ENCODE measurements at regions not wholly inside any gene's neighbourhood (a gene's known extent, or its start where the extent isn't known, plus 50 kb on each side); places are given as distances from the start of the nearest gene placed in this dataset.
A peak's percentile ranks its signal among the peaks of the same experiment; 100 is the strongest.

DNA sequence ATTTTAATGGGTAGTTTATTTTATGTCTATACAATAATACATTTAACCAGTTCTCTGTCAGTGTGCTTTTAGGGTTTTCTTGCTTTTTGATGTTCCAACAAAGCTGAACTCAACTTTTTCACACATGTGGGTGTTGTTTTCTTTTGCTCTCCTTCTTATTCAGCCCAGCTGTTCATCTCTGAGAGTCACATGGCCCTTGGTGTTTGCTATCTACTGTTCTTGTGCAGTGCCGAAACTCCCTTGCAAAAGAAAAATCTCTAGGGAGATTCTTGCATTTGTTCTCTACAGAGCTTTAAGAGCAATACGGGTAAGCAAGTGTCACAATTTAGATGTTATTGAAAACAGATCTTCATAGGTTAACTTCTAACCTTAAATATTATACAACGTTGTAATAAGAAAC lies 281.1 kb upstream of the CXADR start:
- peaks cover 0 to 27% (median 2%) of the 10 kb centered on the region in 4 donors for H3K9me3 ChIP-seq
- H3K36me3 ChIP-seq: no peaks in the 10 kb centered on the region
- no peak overlapping the region for H3K27ac ChIP-seq
- 44 to 53% methylated on average over 3 of the region's 3 CpGs for WGBS, 2 donors
- DNase-seq (ENCODE audit: low spot score in 2 of 2): no peak
- no peaks in the 10 kb centered on the region for H3K27me3 ChIP-seq
- no peak overlapping the region for H3K4me3 ChIP-seq
- TF ChIP-seq EP300 (IDR thresholded peaks at IDR 0.05): no peak
- H3K4me1 ChIP-seq: no peaks in the 10 kb centered on the region

DNA sequence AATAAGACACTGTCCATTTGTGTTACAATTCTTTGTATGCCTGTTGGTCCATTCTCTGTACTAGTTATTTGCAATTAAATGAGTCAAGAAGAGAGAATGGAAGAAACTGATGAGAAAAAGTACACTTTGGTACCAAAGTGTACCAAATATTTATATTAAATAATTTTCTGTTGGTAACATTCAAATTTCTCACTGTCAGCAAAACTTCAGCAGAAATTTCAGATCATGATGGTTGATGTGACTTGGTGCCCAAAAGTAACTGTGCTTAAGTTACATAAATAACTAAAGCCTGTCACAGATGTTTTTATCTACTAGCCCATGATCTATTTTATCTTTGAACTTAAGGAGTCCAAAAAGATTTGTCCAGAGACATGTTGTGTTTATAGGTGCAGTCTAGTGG lies 274.4 kb upstream of the CXADR start:
- Histone ChIP-seq H3K9me3 (no peaks in the 10 kb centered on the region), H3K4me1 (no peaks in the 10 kb centered on the region), H3K27me3 (no peaks in the 10 kb centered on the region), H3K27ac (no peak overlapping the region), H3K4me3 (no peak overlapping the region), H3K36me3 (no peaks in the 10 kb centered on the region)
- TF ChIP-seq EP300 (IDR thresholded peaks at IDR 0.05): no peak
- no peak for TF ChIP-seq POLR2A (IDR thresholded peaks at IDR 0.05)
- TF ChIP-seq, protein P1, sequence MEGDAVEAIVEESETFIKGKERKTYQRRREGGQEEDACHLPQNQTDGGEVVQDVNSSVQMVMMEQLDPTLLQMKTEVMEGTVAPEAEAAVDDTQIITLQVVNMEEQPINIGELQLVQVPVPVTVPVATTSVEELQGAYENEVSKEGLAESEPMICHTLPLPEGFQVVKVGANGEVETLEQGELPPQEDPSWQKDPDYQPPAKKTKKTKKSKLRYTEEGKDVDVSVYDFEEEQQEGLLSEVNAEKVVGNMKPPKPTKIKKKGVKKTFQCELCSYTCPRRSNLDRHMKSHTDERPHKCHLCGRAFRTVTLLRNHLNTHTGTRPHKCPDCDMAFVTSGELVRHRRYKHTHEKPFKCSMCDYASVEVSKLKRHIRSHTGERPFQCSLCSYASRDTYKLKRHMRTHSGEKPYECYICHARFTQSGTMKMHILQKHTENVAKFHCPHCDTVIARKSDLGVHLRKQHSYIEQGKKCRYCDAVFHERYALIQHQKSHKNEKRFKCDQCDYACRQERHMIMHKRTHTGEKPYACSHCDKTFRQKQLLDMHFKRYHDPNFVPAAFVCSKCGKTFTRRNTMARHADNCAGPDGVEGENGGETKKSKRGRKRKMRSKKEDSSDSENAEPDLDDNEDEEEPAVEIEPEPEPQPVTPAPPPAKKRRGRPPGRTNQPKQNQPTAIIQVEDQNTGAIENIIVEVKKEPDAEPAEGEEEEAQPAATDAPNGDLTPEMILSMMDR (IDR thresholded peaks at IDR 0.05): no peak
- DNase-seq (ENCODE audit: low spot score in 2 of 2): no peak

DNA sequence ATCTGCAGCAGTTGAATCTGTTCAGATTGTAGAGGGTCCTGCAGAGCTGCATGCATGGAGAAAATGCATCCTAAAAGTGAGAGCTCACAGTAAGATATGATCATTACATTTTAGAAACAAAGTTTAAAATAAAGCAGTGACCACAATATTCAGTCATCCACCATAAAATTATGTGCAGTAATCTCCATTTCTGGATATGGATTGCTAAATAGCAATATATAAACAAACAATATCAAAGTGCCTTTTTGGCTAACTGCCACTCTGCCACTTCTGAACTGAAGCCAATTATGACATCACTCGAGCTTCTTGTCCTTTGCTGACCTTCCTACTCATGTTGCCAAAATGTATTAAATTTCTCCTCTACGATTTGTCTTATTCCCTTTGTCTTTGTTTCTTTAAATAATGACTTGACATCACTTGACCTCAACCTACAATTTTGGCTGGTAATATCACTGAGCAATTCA lies 262.0 kb upstream of the CXADR start:
- TF ChIP-seq EP300 (IDR thresholded peaks at IDR 0.05): no peak
- no peak for TF ChIP-seq POLR2A (IDR thresholded peaks at IDR 0.05)
- TF ChIP-seq, protein P1 (IDR thresholded peaks at IDR 0.05): no peak
- no peak for DNase-seq (ENCODE audit: low spot score in 2 of 2)
- Histone ChIP-seq H3K9me3 (peaks cover 0 to 3% (median 0%) of the 10 kb centered on the region in 4 donors), H3K36me3 (no peaks in the 10 kb centered on the region), H3K27me3 (no peaks in the 10 kb centered on the region), H3K4me1 (peaks cover 0 to 4% (median 0%) of the 10 kb centered on the region in 4 donors), H3K27ac (no peak overlapping the region), H3K4me3 (no peak overlapping the region)
- 14 to 19% methylated on average over 2 of the region's 2 CpGs for WGBS, 2 donors

DNA sequence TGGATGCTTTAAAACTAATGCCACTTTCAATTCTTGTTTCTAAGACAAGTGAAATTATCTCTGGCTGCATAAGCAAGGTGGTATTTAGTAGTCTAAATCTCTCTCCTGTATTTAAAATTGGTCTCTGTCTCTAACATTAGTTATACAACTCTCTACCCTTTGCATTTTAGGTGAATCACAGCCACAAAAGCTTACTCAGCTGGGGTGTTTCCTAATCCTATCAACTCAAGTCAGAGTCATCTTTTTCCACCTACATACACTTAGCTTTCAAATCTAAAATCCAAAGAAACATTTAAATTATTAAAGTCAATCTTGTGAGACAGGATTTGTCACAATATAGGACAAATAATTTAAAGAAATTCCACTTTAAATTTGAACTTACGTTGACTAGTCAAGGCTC lies 255.1 kb upstream of the CXADR start:
- WGBS, 2 donors: 96 to 97% methylated on average over 1 of the region's 1 CpG
- Histone ChIP-seq H3K27ac (no peak overlapping the region), H3K27me3 (no peaks in the 10 kb centered on the region), H3K4me1 (no peaks in the 10 kb centered on the region), H3K4me3 (no peak overlapping the region), H3K36me3 (no peaks in the 10 kb centered on the region), H3K9me3 (no peaks in the 10 kb centered on the region)
- no peak for DNase-seq (ENCODE audit: low spot score in 2 of 2)
- TF ChIP-seq POLR2A (IDR thresholded peaks at IDR 0.05): no peak

DNA sequence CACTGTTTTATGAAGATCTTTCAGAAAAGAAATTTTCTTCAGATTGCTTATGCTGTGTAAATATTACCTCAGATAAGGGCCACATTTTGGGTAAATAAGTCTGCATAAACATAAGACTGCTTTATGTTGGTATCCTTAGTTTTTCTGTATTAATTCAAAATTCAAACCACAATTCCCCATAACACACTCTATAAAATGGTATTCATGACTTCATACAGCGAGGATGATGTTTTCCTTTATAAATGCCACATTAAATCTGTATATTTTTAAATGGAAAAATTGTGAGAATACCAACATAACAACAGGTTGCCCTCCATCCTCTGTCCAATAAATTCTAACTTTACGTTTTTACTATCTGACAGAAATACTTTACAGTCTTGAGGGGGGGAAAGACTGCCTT lies 248.7 kb upstream of the CXADR start:
- Histone ChIP-seq H3K27ac (no peak overlapping the region), H3K27me3 (no peaks in the 10 kb centered on the region), H3K36me3 (no peaks in the 10 kb centered on the region), H3K9me3 (no peaks in the 10 kb centered on the region), H3K4me1 (peaks cover 0 to 1% (median 0%) of the 10 kb centered on the region in 4 donors), H3K4me3 (no peak overlapping the region)
- 61 to 78% methylated on average over 2 of the region's 2 CpGs for WGBS, 2 donors
- TF ChIP-seq EP300 (IDR thresholded peaks at IDR 0.05): no peak
- TF ChIP-seq, protein P1 (IDR thresholded peaks at IDR 0.05): no peak
- TF ChIP-seq POLR2A (IDR thresholded peaks at IDR 0.05): no peak
- DNase-seq (ENCODE audit: low spot score in 2 of 2): no peak

DNA sequence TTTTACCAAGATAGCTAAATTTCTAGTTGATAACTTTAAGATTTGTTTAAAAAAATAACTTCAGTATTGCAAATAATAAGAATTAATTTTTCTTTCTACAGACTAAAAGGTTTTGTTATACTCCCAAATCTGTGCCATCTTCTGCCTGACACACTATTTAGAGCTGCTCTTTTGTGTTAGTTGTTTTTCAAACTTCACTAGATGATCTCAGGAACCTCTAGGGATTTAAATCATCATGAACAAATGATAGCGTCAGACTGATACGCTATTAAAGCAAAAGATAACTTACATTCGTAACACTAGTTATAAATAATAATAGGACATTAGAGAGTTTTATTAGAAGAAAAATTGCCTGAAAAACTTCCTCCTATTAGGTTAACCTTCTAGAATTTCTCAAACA lies 243.1 kb upstream of the CXADR start:
- H3K4me1 ChIP-seq: peaks cover 0 to 12% (median 0%) of the 10 kb centered on the region in 4 donors
- no peak overlapping the region for H3K4me3 ChIP-seq
- 37 to 38% methylated on average over 3 of the region's 3 CpGs for WGBS, 2 donors
- peak overlapping the region in 2 of 4 donors; percentile 42 to 54 for H3K27ac ChIP-seq
- TF ChIP-seq, protein P1 (IDR thresholded peaks at IDR 0.05): no peak
- TF ChIP-seq POLR2A (IDR thresholded peaks at IDR 0.05) (no peak), EP300 (IDR thresholded peaks at IDR 0.05) (no peak)
- H3K9me3 ChIP-seq: peaks cover 0 to 4% (median 0%) of the 10 kb centered on the region in 4 donors
- H3K27me3 ChIP-seq: no peaks in the 10 kb centered on the region
- DNase-seq (ENCODE audit: low spot score in 2 of 2): no peak
- H3K36me3 ChIP-seq: no peaks in the 10 kb centered on the region
